ENCODE measurements at regions not wholly inside any gene's neighbourhood (a gene's known extent, or its start where the extent isn't known, plus 50 kb on each side); places are given as distances from the start of the nearest gene placed in this dataset.

DNA sequence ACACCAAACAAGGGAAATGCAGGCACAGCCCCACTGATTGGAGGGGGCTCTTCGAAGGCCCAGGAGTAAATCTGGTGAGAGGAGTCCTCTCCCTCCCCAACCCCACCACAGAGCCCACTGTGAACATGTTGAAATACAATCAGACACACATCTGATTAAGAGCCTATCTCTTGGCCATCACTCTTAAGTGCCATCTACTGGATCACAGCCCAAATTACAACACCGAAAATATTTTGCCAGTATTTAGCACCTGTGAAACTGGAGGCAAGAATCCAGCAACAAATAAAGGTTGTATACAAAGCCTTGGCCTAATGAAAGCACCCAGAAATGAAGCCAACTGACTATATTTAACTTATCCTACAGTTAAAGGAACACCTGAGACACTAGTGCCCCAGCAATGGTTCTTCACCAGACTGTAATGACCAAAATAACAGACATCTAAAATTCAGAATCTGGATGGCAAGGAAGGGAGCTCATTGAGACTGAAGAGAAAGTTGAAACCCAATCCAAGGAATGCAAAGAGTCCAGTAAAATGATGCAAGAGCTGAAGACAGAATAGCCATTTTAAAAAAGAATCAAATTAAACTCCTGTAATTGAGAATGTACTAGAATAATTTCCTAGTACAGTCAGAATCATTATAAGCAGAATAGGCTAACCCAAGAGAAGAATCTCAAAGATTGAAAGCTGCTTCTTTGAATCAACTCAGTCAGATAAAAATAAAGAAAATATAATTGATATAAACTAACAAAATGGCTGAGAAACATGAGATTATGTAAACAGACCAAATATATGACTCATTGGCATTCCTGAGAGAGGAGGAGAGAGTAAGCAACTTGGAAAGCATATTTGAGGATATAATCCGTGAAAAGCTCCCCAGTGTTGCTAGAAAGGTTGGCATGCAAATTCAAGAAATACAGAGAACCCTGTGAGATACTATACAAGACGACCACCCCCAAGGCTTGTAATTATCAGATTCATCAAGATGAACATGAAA is 1117.0 kb downstream of the FLRT2 start:
- DNase-seq (ENCODE audit: low read depth): peak; percentile 23
- no peak overlapping the region for H3K4me3 ChIP-seq (ENCODE audit: low read depth, low read length)
- TF ChIP-seq, protein P1, sequence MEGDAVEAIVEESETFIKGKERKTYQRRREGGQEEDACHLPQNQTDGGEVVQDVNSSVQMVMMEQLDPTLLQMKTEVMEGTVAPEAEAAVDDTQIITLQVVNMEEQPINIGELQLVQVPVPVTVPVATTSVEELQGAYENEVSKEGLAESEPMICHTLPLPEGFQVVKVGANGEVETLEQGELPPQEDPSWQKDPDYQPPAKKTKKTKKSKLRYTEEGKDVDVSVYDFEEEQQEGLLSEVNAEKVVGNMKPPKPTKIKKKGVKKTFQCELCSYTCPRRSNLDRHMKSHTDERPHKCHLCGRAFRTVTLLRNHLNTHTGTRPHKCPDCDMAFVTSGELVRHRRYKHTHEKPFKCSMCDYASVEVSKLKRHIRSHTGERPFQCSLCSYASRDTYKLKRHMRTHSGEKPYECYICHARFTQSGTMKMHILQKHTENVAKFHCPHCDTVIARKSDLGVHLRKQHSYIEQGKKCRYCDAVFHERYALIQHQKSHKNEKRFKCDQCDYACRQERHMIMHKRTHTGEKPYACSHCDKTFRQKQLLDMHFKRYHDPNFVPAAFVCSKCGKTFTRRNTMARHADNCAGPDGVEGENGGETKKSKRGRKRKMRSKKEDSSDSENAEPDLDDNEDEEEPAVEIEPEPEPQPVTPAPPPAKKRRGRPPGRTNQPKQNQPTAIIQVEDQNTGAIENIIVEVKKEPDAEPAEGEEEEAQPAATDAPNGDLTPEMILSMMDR (IDR thresholded peaks at IDR 0.05; ENCODE audit: insufficient read depth, low read depth, low read length): no peak

DNA sequence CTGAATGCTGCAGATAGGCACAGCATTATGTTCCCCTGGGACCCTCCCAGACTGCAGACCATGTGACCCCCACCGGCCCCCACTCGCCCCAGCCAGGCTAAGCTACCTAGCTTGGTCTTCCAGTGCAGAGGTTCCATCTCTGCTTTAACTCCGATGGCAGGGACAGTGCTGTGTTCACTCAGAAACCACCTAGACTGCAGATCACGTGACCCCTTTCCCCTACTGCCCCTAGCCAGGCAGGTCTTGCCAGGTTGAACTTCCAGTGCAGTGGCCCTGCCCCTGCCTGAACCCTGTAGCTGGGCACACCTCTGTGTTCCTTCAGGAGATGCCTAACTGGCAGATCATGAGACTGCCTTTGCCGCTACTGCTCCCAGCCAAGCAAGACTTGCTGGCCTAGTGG is 1116.2 kb downstream of the FLRT2 start:
- no peak overlapping the region for H3K4me3 ChIP-seq (ENCODE audit: low read depth, low read length)
- TF ChIP-seq, protein P1 (IDR thresholded peaks at IDR 0.05; ENCODE audit: insufficient read depth, low read depth, low read length): no peak
- DNase-seq (ENCODE audit: low read depth): no peak

DNA sequence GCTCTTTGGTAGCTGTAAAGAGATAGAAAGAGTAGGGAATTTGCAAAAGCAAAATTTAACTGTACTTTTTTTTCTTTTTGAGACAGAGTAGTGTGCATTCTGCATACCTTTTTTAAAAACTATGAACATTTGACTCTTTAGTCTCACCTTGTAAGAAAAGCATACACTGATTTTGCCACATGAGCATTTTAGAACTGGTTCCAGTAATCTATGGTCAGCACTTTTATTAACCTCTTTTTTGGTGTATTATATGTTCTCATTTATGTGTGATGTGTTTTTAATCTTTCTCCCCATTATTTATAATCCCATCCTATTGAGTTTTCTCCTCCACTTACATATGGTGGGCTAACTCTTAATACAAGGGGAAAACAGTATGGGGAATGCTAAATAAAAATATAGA is 1111.4 kb downstream of the FLRT2 start:
- TF ChIP-seq, protein P1 (IDR thresholded peaks at IDR 0.05; ENCODE audit: insufficient read depth, low read depth, low read length): no peak
- no peak overlapping the region for H3K4me3 ChIP-seq (ENCODE audit: low read depth, low read length)
- DNase-seq (ENCODE audit: low read depth): no peak

DNA sequence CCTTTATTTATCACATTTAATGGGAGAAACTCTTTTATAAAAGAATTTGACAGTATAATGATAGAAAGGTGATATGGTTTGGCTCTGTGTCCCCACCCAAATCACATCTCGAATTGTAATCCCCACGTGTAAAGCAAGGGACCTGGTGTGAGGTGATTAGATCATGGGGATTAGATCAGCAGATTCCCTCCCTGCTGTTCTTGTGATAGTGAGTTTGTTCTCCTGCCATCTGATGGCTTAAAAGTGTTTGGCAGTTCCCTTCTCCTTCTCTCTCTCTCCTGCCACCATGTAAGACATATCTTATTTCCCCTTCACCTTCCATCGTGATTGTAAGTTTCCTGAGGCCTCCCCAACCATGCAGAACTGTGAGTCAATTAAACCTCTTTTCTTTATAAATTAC is 1110.3 kb downstream of the FLRT2 start:
- DNase-seq (ENCODE audit: low read depth): no peak
- no peak overlapping the region for H3K4me3 ChIP-seq (ENCODE audit: low read depth, low read length)
- TF ChIP-seq, protein P1 (IDR thresholded peaks at IDR 0.05; ENCODE audit: insufficient read depth, low read depth, low read length): no peak

DNA sequence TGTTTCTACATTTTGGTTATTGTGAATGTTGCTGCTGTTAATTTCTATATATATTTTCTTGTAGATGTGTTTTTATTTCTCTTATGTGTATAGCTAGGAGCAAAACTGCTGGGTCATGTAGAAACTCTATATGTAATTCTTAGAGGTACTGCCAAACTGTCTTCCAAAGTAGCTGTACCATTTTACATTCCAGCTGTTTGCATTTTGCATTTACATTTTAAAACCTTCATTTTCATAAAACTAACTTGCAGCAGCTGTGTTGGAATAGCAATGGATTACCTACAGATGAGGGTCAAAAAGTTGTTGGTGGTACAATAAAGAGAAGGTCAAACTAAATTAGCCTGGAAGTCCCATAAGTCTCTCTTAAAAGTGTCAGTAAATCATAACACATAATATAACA is 1109.7 kb downstream of the FLRT2 start:
- TF ChIP-seq, protein P1 (IDR thresholded peaks at IDR 0.05; ENCODE audit: insufficient read depth, low read depth, low read length): no peak
- no peak for DNase-seq (ENCODE audit: low read depth)
- H3K4me3 ChIP-seq (ENCODE audit: low read depth, low read length): no peak overlapping the region

DNA sequence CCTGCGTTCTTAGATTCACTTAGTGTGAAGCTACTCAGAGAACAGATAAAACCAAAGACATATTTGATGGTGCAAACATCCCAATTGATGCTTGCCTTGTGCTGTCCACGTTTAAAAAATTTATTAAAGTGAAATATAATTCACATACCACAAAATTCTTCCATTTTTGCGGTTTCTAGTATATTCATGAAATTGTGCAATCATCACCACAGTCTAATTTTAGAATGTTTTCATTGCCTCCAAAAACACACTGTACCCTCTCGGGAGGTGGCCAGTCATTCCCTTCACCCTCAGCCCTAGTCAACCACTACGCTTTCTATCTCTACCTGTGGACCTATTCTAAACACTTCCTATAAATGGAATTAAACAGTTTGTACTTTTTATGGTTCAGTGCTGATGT is 1109.2 kb downstream of the FLRT2 start:
- no peak overlapping the region for H3K4me3 ChIP-seq (ENCODE audit: low read depth, low read length)
- DNase-seq (ENCODE audit: low read depth): no peak
- TF ChIP-seq, protein P1 (IDR thresholded peaks at IDR 0.05; ENCODE audit: insufficient read depth, low read depth, low read length): no peak

All from fibroblast of villous mesenchyme (primary cell).